GM12891 (cell line): ENCODE measurements at regions not wholly inside any gene's neighbourhood (a gene's known extent, or its start where the extent isn't known, plus 50 kb on each side); places are given as distances from the start of the nearest gene placed in this dataset.

Experiments
- POLR2A ChIP-seq: IDR thresholded peaks from 2 replicates; pipeline ENCODE4 v1.6.1; 2011; ENCODE audit warnings: low read depth, low read length, control low read depth
- POLR2AphosphoS5 ChIP-seq: IDR thresholded peaks from 2 replicates; pipeline ENCODE4 v1.6.1; 2011; ENCODE audit warnings: low read depth, low read length, control low read depth

DNA sequence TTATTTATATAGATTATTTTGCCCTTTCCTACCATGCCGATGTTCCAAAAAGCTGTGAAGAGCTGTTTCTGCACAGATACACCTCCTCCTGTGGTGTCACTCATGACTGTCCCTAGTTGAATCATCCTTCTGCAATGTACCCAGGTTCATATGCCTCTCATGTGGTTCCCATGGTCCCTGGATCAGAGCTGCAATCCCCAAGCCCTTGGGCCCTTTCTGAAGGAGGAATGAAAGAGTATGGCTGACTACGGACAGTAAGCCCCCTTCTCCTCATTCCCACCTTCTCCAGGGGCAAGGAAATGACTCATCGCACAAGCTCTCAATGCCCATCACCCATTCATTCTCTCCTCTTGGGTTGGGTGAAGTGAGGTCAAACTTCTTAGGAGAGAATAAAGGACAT is 63.9 kb upstream of the ACVR1 start:
- TF ChIP-seq POLR2AphosphoS5 (no peak), POLR2A (no peak)
